ENCODE measurements at regions not wholly inside any gene's neighbourhood (a gene's known extent, or its start where the extent isn't known, plus 50 kb on each side); places are given as distances from the start of the nearest gene placed in this dataset.

DNA sequence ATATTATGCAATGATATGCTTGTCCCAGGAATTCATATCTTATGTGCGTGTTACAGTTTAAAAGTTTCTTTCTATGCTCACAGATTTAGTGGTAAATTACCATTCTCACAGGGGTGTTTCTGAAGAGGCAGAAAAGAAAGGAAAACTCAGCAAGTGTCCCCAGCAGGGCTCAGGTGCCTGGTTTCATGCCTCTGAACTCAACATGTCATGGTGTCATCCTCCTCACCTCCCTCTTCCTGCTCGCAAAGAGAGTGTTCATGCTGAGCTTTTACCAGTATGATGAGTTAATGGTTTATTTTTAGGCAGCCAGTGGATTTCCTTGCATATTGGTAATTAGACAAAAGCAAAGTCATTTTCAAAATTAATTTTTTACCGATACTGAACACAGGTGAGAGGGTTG is 492.9 kb upstream of the ZEB2 start:
- no peaks in the 10 kb centered on the region for H3K4me1 ChIP-seq (ENCODE audit: control insufficient read depth, insufficient read depth, low read length)
- H3K36me3 ChIP-seq (ENCODE audit: control insufficient read depth, insufficient read depth, low read length), result no peaks in the 10 kb centered on the region
- H3K27ac ChIP-seq (ENCODE audit: low read depth, low read length), result no peak overlapping the region
- DNase-seq (ENCODE audit: low read depth in 4 of 6, low spot score in 6 of 6), result no peak
- no peak overlapping the region for H3K4me3 ChIP-seq (ENCODE audit: low read depth, low read length)
- no CpG with 5 or more reads among the region's 3 CpGs for WGBS (ENCODE audit: insufficient coverage)
- no peaks in the 10 kb centered on the region for H3K9me3 ChIP-seq (ENCODE audit: control insufficient read depth, insufficient read depth, low read length)
- H3K27me3 ChIP-seq (ENCODE audit: control insufficient read depth, insufficient read depth, low read length), result no peaks in the 10 kb centered on the region

DNA sequence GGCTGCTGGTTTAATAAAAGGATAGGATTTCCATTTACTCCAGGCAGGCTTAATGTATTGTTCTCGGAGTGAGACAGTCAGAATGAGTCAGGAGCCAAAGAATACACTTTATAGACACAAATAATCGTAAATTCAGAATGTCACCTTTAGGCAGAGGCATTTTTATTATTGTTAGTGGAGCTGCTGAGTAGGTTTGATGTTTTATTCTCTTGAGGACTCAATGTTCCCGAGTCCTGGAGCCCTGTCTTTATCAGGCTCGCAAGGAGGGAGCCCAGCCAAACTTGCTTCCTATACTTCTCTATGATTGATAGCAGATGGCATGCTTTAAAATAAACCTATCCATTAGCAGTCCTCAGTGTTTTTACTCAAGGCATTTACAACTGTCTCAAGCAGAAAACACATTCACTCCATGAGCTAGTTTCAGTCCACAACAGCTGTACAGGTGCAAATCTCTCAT is 492.3 kb upstream of the ZEB2 start:
- H3K9me3 ChIP-seq (ENCODE audit: control insufficient read depth, insufficient read depth, low read length), result no peaks in the 10 kb centered on the region
- DNase-seq (ENCODE audit: low read depth in 4 of 6, low spot score in 6 of 6), result peak in 2 of 6 donors; percentile 15 to 67
- H3K4me1 ChIP-seq (ENCODE audit: control insufficient read depth, insufficient read depth, low read length), result no peaks in the 10 kb centered on the region
- no peaks in the 10 kb centered on the region for H3K36me3 ChIP-seq (ENCODE audit: control insufficient read depth, insufficient read depth, low read length)
- H3K27ac ChIP-seq (ENCODE audit: low read depth, low read length), result no peak overlapping the region
- 31% methylated on average over 2 of the region's 4 CpGs for WGBS (ENCODE audit: insufficient coverage)
- H3K4me3 ChIP-seq (ENCODE audit: low read depth, low read length), result no peak overlapping the region
- H3K27me3 ChIP-seq (ENCODE audit: control insufficient read depth, insufficient read depth, low read length), result no peaks in the 10 kb centered on the region

DNA sequence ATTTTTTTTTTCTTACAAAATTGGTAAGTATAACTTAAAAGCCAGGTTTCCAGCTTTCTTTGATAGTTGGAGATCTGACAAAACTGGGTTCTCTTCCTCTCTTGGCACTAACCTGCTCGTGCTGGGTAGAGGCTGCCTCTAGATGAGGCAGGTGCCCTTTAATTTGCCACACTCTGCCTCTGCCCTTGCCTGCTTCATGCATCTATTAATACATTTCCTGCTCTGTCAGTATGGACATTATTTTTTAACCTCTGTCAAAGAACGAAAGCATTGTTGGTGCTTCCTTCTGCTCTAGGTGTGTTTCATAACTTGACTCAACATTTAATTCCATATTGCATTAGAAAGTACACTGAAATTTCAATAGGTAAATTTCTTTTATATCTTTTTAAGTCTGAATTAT is 490.7 kb upstream of the ZEB2 start:
- Histone ChIP-seq H3K4me1 (ENCODE audit: control insufficient read depth, insufficient read depth, low read length) (no peaks in the 10 kb centered on the region), H3K9me3 (ENCODE audit: control insufficient read depth, insufficient read depth, low read length) (no peaks in the 10 kb centered on the region), H3K36me3 (ENCODE audit: control insufficient read depth, insufficient read depth, low read length) (no peaks in the 10 kb centered on the region), H3K27ac (ENCODE audit: low read depth, low read length) (no peak overlapping the region), H3K4me3 (ENCODE audit: low read depth, low read length) (no peak overlapping the region), H3K27me3 (ENCODE audit: control insufficient read depth, insufficient read depth, low read length) (no peaks in the 10 kb centered on the region)
- no CpG with 5 or more reads among the region's 2 CpGs for WGBS (ENCODE audit: insufficient coverage)
- DNase-seq (ENCODE audit: low read depth in 4 of 6, low spot score in 6 of 6), result no peak

DNA sequence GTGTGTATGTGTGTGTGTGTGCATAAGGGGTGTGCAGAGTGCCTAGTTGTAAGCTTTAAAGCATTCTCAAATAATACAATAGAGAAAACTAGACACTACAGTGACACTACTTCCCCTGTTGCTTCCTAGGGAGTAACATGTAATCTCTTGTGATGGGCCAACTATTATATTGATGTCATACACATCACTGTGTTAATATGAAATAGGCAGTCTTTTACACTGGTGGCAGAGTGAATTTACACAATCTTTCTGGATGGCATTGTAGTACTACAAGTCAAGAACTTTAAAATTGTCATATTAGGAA is 488.0 kb upstream of the ZEB2 start:
- H3K36me3 ChIP-seq (ENCODE audit: control insufficient read depth, insufficient read depth, low read length), result no peaks in the 10 kb centered on the region
- H3K4me1 ChIP-seq (ENCODE audit: control insufficient read depth, insufficient read depth, low read length), result no peaks in the 10 kb centered on the region
- H3K27ac ChIP-seq (ENCODE audit: low read depth, low read length), result peak overlapping the region; percentile 55
- no peak overlapping the region for H3K4me3 ChIP-seq (ENCODE audit: low read depth, low read length)
- no peak for DNase-seq (ENCODE audit: low read depth in 4 of 6, low spot score in 6 of 6)
- no peaks in the 10 kb centered on the region for H3K27me3 ChIP-seq (ENCODE audit: control insufficient read depth, insufficient read depth, low read length)
- H3K9me3 ChIP-seq (ENCODE audit: control insufficient read depth, insufficient read depth, low read length), result no peaks in the 10 kb centered on the region

DNA sequence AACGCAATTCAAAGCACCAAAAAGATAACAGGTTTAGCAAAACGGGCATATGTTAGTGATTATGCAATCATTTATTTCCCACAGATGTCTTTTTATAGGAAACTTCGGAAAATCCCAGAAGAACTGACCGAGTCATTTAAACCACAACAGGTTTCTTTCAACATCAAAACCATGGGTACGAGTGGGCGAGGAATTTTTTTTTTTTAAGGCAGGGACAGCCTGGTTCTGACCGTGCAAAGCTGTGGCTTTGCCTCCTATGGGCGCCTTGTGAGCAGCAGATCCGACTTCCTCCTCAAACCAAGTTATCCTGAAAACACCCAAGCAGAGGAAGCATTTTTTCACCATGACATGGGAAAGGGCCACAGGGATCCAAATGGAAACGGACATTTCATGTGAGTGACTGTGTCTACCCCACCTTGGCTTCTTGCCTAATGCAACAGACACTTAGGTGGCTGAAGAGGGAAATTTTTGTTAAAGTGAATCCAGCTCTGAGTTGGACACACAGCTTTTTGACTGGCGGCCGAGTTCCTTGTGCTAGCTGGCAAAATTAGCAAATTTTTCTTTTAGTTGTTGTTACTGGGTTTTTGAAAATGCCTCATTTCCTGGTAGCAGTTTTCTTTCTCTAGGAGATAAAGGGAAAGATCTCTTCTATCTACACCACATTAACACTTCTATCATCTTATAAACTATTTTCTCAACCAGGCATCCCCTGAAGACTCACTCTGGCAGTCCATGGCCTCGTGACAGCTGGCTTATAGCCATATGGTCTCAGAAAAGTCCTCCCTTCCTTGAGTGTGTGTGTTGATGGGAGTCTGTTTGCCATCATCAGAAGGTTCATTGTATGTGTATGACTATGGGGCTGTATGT is 487.4 kb upstream of the ZEB2 start:
- Histone ChIP-seq H3K36me3 (ENCODE audit: control insufficient read depth, insufficient read depth, low read length) (no peaks in the 10 kb centered on the region), H3K27me3 (ENCODE audit: control insufficient read depth, insufficient read depth, low read length) (no peaks in the 10 kb centered on the region), H3K9me3 (ENCODE audit: control insufficient read depth, insufficient read depth, low read length) (no peaks in the 10 kb centered on the region), H3K4me1 (ENCODE audit: control insufficient read depth, insufficient read depth, low read length) (no peaks in the 10 kb centered on the region), H3K4me3 (ENCODE audit: low read depth, low read length) (no peak overlapping the region), H3K27ac (ENCODE audit: low read depth, low read length) (peak overlapping the region; percentile 55)
- WGBS (ENCODE audit: insufficient coverage), result 76% methylated on average over 10 of the region's 13 CpGs
- peak in 1 of 6 donors; percentile 67 for DNase-seq (ENCODE audit: low read depth in 4 of 6, low spot score in 6 of 6)

DNA sequence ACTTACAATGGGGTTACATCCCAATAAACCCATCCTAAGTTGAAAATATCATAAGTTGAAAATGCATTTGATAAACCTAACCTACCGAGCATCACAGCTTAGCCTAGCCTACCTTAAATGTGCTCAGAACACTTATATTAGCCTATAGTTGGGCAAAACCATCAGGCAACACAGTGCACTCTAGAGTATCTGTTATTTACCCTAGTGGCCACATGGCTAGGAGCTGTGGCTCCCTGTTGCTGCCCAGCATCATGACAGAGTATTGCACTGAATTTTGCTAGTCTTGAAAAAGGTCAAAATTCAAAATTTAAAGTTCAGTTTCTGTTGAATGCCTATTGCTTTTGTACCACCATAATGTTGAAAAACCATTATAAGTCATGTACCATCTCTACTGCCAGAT is 482.7 kb upstream of the ZEB2 start:
- WGBS (ENCODE audit: insufficient coverage), result 100% methylated on average over 1 of the region's 1 CpG
- no peaks in the 10 kb centered on the region for H3K4me1 ChIP-seq (ENCODE audit: control insufficient read depth, insufficient read depth, low read length)
- H3K27me3 ChIP-seq (ENCODE audit: control insufficient read depth, insufficient read depth, low read length), result no peaks in the 10 kb centered on the region
- no peak for DNase-seq (ENCODE audit: low read depth in 4 of 6, low spot score in 6 of 6)
- no peaks in the 10 kb centered on the region for H3K36me3 ChIP-seq (ENCODE audit: control insufficient read depth, insufficient read depth, low read length)
- no peaks in the 10 kb centered on the region for H3K9me3 ChIP-seq (ENCODE audit: control insufficient read depth, insufficient read depth, low read length)
- H3K4me3 ChIP-seq (ENCODE audit: low read depth, low read length), result no peak overlapping the region
- no peak overlapping the region for H3K27ac ChIP-seq (ENCODE audit: low read depth, low read length)

DNA sequence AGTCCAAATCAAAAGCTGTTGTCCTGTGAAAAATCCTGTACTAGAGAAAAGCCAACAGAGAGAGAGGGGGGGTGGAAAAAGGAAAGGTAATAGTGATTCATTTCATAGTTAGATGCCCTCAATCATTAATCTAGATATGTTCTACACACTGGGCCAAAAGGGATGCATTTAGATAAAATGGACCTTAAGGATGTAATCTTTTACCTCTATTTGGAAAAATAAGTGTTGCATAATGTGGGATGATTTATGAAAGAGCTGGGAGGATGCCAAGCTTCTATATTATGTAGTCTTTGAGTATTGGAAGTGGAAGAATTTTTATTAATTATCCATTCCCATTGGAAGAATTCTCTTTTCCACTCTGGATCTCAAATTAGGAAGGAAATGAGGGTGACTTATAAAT is 480.5 kb upstream of the ZEB2 start:
- H3K36me3 ChIP-seq (ENCODE audit: control insufficient read depth, insufficient read depth, low read length), result no peaks in the 10 kb centered on the region
- H3K9me3 ChIP-seq (ENCODE audit: control insufficient read depth, insufficient read depth, low read length), result no peaks in the 10 kb centered on the region
- DNase-seq (ENCODE audit: low read depth in 4 of 6, low spot score in 6 of 6), result no peak
- no peaks in the 10 kb centered on the region for H3K4me1 ChIP-seq (ENCODE audit: control insufficient read depth, insufficient read depth, low read length)
- no peak overlapping the region for H3K27ac ChIP-seq (ENCODE audit: low read depth, low read length)
- H3K27me3 ChIP-seq (ENCODE audit: control insufficient read depth, insufficient read depth, low read length), result no peaks in the 10 kb centered on the region
- no peak overlapping the region for H3K4me3 ChIP-seq (ENCODE audit: low read depth, low read length)

DNA sequence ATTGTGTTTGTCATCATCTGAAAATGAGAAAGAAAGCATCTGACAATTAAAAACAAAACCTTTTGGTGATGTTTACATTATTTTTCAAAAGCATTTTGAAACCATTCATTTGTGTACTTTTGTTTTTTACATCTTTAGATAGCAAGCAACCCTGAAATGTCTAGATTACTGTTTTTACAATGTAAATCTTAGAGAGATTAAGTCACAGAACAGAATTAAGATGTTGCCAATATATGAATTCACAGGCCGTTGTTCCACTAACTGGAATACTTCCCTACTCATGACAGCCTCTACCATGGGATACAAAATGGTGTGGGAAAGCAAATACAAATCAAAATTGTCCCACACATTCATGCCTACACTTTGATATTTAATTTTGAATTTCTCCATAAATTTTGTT is 480.0 kb upstream of the ZEB2 start:
- no peak for DNase-seq (ENCODE audit: low read depth in 4 of 6, low spot score in 6 of 6)

DNA sequence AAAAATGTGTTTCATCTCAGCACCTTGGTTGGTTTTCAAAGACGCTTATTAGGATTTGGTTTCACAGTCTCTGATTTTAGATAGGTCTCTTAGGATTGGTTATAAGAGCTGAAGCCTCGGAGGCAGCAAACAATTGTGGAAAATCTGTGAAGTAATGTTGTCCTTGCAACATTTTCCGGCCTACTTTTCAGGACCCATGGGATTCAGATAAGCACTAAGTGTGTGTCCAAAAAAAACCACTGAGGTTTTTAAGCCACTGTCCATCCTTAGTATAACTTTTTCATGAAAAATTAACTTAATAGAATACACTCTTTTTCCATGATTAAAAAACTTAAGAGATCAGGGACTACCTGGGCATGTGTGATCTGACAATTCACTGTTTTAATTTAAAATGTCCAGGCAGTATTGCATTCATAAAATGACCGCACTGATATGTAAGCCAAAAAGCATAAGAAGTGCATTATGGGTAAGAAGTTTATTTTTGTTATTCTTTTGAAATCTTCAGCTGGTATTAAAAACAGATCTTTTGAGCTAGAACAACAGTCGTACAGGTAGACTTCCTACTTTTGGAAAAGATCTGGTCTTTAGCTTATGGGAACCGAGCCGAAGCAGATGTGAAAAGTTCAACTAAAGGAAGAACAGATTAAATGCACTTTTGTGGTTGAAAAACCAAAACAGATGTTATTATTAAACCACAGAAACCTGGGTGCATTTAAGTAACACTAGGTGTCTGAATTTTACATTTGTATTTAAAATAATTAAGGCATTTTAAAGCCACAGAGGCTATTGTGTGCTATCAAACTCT is 479.4 kb upstream of the ZEB2 start:
- Histone ChIP-seq H3K36me3 (ENCODE audit: control insufficient read depth, insufficient read depth, low read length) (no peaks in the 10 kb centered on the region), H3K27me3 (ENCODE audit: control insufficient read depth, insufficient read depth, low read length) (no peaks in the 10 kb centered on the region), H3K4me1 (ENCODE audit: control insufficient read depth, insufficient read depth, low read length) (no peaks in the 10 kb centered on the region), H3K4me3 (ENCODE audit: low read depth, low read length) (no peak overlapping the region), H3K27ac (ENCODE audit: low read depth, low read length) (no peak overlapping the region), H3K9me3 (ENCODE audit: control insufficient read depth, insufficient read depth, low read length) (no peaks in the 10 kb centered on the region)
- WGBS (ENCODE audit: insufficient coverage), result 98% methylated on average over 6 of the region's 7 CpGs
- DNase-seq (ENCODE audit: low read depth in 4 of 6, low spot score in 6 of 6), result peak in 1 of 6 donors; percentile 15

More for the DNA sequence above, 480.0 kb upstream of the ZEB2 start:
- H3K27ac ChIP-seq (ENCODE audit: low read depth, low read length), result no peak overlapping the region
- no peaks in the 10 kb centered on the region for H3K4me1 ChIP-seq (ENCODE audit: control insufficient read depth, insufficient read depth, low read length)
- H3K36me3 ChIP-seq (ENCODE audit: control insufficient read depth, insufficient read depth, low read length), result no peaks in the 10 kb centered on the region
- H3K4me3 ChIP-seq (ENCODE audit: low read depth, low read length), result no peak overlapping the region
- H3K27me3 ChIP-seq (ENCODE audit: control insufficient read depth, insufficient read depth, low read length), result no peaks in the 10 kb centered on the region
- H3K9me3 ChIP-seq (ENCODE audit: control insufficient read depth, insufficient read depth, low read length), result no peaks in the 10 kb centered on the region
- WGBS (ENCODE audit: insufficient coverage), result no CpG with 5 or more reads among the region's 1 CpG

DNA sequence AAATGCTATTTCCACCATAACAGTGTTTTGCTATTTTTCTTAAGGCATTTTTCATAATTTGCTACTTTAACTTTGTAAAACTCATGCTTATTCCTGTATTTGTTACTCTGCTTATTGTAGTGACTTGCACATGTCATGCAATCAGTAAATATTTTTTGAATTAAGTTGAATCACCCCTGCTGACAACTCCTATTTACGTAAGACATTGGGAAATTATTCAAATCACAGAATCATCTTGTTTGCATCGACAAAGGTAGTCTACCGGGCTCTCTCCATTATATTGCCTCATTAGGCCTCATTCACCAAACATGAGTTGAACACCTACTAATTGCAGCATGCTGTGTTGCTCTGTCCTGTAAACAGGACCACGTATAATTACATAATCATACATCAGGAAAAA is 478.5 kb upstream of the ZEB2 start:
- Histone ChIP-seq H3K9me3 (ENCODE audit: control insufficient read depth, insufficient read depth, low read length) (no peaks in the 10 kb centered on the region), H3K4me3 (ENCODE audit: low read depth, low read length) (no peak overlapping the region), H3K27ac (ENCODE audit: low read depth, low read length) (no peak overlapping the region), H3K27me3 (ENCODE audit: control insufficient read depth, insufficient read depth, low read length) (no peaks in the 10 kb centered on the region), H3K4me1 (ENCODE audit: control insufficient read depth, insufficient read depth, low read length) (no peaks in the 10 kb centered on the region), H3K36me3 (ENCODE audit: control insufficient read depth, insufficient read depth, low read length) (no peaks in the 10 kb centered on the region)
- WGBS (ENCODE audit: insufficient coverage), result 100% methylated on average over 1 of the region's 4 CpGs
- DNase-seq (ENCODE audit: low read depth in 4 of 6, low spot score in 6 of 6), result no peak
